GM23338 (cell line): ENCODE measurements at regions not wholly inside any gene's neighbourhood (a gene's known extent, or its start where the extent isn't known, plus 50 kb on each side); places are given as distances from the start of the nearest gene placed in this dataset.

ENCODE experiments used
- ATAC-seq: fragments of 200-7000 bp; cut with Tn5 transposase; 3 replicates; pipeline ENCODE4 v1.9.1; 2020
- DNase-seq: peaks from one replicate; pipeline ENCODE4 v3.0.0-alpha.2; 2015; ENCODE audit warnings: low spot score
- H2AFZ ChIP-seq: fragments of 200-600 bp; sonication (generic); 2 replicates; pipeline ENCODE4 v1.8.0; 2016; ENCODE audit warnings: antibody characterized with exemption, mild to moderate bottlenecking, moderate library complexity
- H3F3A ChIP-seq: fragments of 200-600 bp; sonication (generic); replicated peaks from 2 replicates; pipeline ENCODE4 v1.8.0; 2017; ENCODE audit warnings: antibody characterized with exemption, mixed run types, low read depth
- H3K27ac ChIP-seq: fragments of 200-600 bp; sonication (generic); 2 replicates; pipeline ENCODE4 v1.6.1; 2016; ENCODE audit warnings: low read depth
- H3K27me3 ChIP-seq: fragments of 200-600 bp; sonication (generic); 2 replicates; pipeline ENCODE4 v1.8.0; 2016; ENCODE audit warnings: mild to moderate bottlenecking, mixed run types, moderate library complexity; ENCODE audit not compliant: insufficient read depth
- H3K36me3 ChIP-seq: fragments of 200-600 bp; sonication (generic); 2 replicates; pipeline ENCODE4 v1.8.0; 2016; ENCODE audit warnings: mild to moderate bottlenecking; ENCODE audit not compliant: insufficient read depth
- H3K4me1 ChIP-seq: fragments of 200-600 bp; sonication (generic); 2 replicates; pipeline ENCODE4 v1.8.0; 2016; ENCODE audit warnings: mild to moderate bottlenecking, moderate library complexity; ENCODE audit not compliant: insufficient read depth
- H3K4me2 ChIP-seq: fragments of 200-600 bp; sonication (generic); 2 replicates; pipeline ENCODE4 v1.7.1; 2017; ENCODE audit warnings: mixed run types
- H3K4me3 ChIP-seq: fragments of 200-600 bp; sonication (generic); 2 replicates; pipeline ENCODE4 v1.6.1; 2016; ENCODE audit warnings: mixed run types
- H3K79me2 ChIP-seq: fragments of 200-600 bp; sonication (generic); replicated peaks from 2 replicates; pipeline ENCODE4 v1.8.0; 2017; ENCODE audit warnings: mild to moderate bottlenecking; ENCODE audit not compliant: insufficient read depth
- H3K9me2 ChIP-seq: fragments of 200-600 bp; sonication (generic); 2 replicates; pipeline ENCODE4 v1.8.0; 2017; ENCODE audit not compliant: insufficient read depth
- H4K20me1 ChIP-seq: fragments of 200-600 bp; sonication (generic); replicated peaks from 2 replicates; pipeline ENCODE4 v1.8.0; 2017; ENCODE audit warnings: mild to moderate bottlenecking; ENCODE audit not compliant: insufficient read depth
- H3K27ac Mint-ChIP-seq: 2 replicates; pipeline ENCODE4 v1.8.0; 2020; ENCODE audit warnings: inconsistent platforms, mild to moderate bottlenecking, moderate library complexity, mixed read lengths
- H3K27me3 Mint-ChIP-seq: 3 replicates; pipeline ENCODE4 v1.8.0; 2022; ENCODE audit warnings: low read depth, mild to moderate bottlenecking, moderate library complexity, mixed read lengths, inconsistent platforms; ENCODE audit not compliant: insufficient read depth, poor library complexity
- H3K36me3 Mint-ChIP-seq: 3 replicates; pipeline ENCODE4 v1.8.0; 2021; ENCODE audit warnings: low read depth, mild to moderate bottlenecking, inconsistent platforms, moderate library complexity, mixed read lengths
- H3K4me1 Mint-ChIP-seq: 3 replicates; pipeline ENCODE4 v1.8.0; 2020; ENCODE audit warnings: mild to moderate bottlenecking, inconsistent platforms, mixed read lengths
- H3K4me3 Mint-ChIP-seq: 3 replicates; pipeline ENCODE4 v1.8.0; 2021; ENCODE audit warnings: moderate library complexity, mild to moderate bottlenecking, inconsistent platforms, mixed read lengths
- H3K9me3 Mint-ChIP-seq: 3 replicates; pipeline ENCODE4 v1.8.0; 2020; ENCODE audit warnings: moderate library complexity, mild to moderate bottlenecking, inconsistent platforms, mixed read lengths
- EZH2phosphoT487 ChIP-seq: fragments of 200-600 bp; sonication (generic); IDR thresholded peaks from one replicate; pipeline ENCODE4 v1.8.1; 2018; ENCODE audit warnings: antibody characterized with exemption; ENCODE audit not compliant: unreplicated experiment
- JUNB ChIP-seq: IDR thresholded peaks from one replicate; pipeline ENCODE4 v1.6.1; 2016; ENCODE audit warnings: antibody characterized with exemption; ENCODE audit not compliant: unreplicated experiment
- NANOG ChIP-seq: IDR thresholded peaks from 2 replicates; pipeline ENCODE4 v1.6.1; 2016; ENCODE audit warnings: antibody characterized with exemption, borderline replicate concordance
- STAT1 ChIP-seq: IDR thresholded peaks from one replicate; pipeline ENCODE4 v1.6.1; 2016; ENCODE audit warnings: antibody characterized with exemption; ENCODE audit not compliant: unreplicated experiment
- ZNF114 ChIP-seq: fragments of 250-450 bp; sonication (Bioruptor Pico); IDR thresholded peaks from 2 replicates; pipeline ENCODE4 v1.5.0; 2020; ENCODE audit warnings: mild to moderate bottlenecking, moderate library complexity
- ZNF331 ChIP-seq: fragments of 250-450 bp; sonication (Bioruptor Pico); IDR thresholded peaks from 2 replicates; pipeline ENCODE4 v1.5.0; 2020; ENCODE audit warnings: low read depth, mild to moderate bottlenecking, moderate library complexity
- TF ChIP-seq, protein P1 (sequence below), 2 experiments: fragments of 200-600 bp in 1 of 2; sonication (generic) in 1 of 2; conservative IDR thresholded peaks; 2 replicates each; pipeline versions ENCODE4 v1.5.1 to v1.6.1; 2016 to 2017; ENCODE audit warnings: antibody characterized with exemption in 2 of 2, low read depth in 2 of 2, mild to moderate bottlenecking in 2 of 2, moderate library complexity in 1 of 2
- TF ChIP-seq, protein P2 (sequence below): fragments of 250-450 bp; sonication (Bioruptor Pico); IDR thresholded peaks from 2 replicates; pipeline ENCODE4 v1.5.0; 2020; ENCODE audit warnings: mild to moderate bottlenecking, moderate library complexity
- TF ChIP-seq, protein P3 (sequence below): IDR thresholded peaks from 2 replicates; pipeline ENCODE4 v1.6.1; 2016; ENCODE audit warnings: antibody characterized with exemption
- TF ChIP-seq, protein P4 (sequence below): IDR thresholded peaks from one replicate; pipeline ENCODE4 v1.6.1; 2018; ENCODE audit warnings: antibody characterized with exemption; ENCODE audit not compliant: unreplicated experiment

DNA sequence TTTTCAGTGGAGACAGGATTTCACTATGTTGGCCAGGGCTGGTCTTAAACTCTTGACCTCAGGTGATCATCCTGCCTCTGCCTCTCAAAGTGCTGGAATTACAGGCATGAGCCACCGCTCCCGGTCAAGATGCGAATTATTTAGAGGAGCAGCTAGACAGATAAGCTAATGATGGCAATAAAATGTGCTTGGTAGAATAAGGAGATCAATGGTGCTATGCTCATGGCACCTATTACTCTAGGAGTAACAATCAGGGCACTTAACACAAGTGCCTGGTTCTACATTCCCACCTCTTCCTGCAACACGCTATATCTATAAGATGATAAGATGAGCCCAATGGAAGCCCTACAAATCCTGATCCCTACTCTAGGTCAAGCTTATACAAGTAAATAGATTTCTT lies 61.4 kb upstream of the LOC128125822 start:
- ATAC-seq: no peak
- Mint-ChIP-seq H3K4me1 (no peaks in the 10 kb centered on the region; the same call in 2 of the 3 replicates), H3K9me3 (peaks cover 3% of the 10 kb centered on the region; the same call in 1 of the 3 replicates), H3K4me3 (no peak overlapping the region), H3K27ac (no peak overlapping the region), H3K36me3 (no peaks in the 10 kb centered on the region), H3K27me3 (peaks cover 1% of the 10 kb centered on the region)
- no peak for TF ChIP-seq STAT1
- TF ChIP-seq, protein P1, sequence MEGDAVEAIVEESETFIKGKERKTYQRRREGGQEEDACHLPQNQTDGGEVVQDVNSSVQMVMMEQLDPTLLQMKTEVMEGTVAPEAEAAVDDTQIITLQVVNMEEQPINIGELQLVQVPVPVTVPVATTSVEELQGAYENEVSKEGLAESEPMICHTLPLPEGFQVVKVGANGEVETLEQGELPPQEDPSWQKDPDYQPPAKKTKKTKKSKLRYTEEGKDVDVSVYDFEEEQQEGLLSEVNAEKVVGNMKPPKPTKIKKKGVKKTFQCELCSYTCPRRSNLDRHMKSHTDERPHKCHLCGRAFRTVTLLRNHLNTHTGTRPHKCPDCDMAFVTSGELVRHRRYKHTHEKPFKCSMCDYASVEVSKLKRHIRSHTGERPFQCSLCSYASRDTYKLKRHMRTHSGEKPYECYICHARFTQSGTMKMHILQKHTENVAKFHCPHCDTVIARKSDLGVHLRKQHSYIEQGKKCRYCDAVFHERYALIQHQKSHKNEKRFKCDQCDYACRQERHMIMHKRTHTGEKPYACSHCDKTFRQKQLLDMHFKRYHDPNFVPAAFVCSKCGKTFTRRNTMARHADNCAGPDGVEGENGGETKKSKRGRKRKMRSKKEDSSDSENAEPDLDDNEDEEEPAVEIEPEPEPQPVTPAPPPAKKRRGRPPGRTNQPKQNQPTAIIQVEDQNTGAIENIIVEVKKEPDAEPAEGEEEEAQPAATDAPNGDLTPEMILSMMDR (conservative IDR thresholded peaks at IDR 0.05; ENCODE audit: low read depth in 2 of 2): no peak
- no peak for TF ChIP-seq JUNB
- no peak for TF ChIP-seq EZH2phosphoT487
- TF ChIP-seq, protein P2, sequence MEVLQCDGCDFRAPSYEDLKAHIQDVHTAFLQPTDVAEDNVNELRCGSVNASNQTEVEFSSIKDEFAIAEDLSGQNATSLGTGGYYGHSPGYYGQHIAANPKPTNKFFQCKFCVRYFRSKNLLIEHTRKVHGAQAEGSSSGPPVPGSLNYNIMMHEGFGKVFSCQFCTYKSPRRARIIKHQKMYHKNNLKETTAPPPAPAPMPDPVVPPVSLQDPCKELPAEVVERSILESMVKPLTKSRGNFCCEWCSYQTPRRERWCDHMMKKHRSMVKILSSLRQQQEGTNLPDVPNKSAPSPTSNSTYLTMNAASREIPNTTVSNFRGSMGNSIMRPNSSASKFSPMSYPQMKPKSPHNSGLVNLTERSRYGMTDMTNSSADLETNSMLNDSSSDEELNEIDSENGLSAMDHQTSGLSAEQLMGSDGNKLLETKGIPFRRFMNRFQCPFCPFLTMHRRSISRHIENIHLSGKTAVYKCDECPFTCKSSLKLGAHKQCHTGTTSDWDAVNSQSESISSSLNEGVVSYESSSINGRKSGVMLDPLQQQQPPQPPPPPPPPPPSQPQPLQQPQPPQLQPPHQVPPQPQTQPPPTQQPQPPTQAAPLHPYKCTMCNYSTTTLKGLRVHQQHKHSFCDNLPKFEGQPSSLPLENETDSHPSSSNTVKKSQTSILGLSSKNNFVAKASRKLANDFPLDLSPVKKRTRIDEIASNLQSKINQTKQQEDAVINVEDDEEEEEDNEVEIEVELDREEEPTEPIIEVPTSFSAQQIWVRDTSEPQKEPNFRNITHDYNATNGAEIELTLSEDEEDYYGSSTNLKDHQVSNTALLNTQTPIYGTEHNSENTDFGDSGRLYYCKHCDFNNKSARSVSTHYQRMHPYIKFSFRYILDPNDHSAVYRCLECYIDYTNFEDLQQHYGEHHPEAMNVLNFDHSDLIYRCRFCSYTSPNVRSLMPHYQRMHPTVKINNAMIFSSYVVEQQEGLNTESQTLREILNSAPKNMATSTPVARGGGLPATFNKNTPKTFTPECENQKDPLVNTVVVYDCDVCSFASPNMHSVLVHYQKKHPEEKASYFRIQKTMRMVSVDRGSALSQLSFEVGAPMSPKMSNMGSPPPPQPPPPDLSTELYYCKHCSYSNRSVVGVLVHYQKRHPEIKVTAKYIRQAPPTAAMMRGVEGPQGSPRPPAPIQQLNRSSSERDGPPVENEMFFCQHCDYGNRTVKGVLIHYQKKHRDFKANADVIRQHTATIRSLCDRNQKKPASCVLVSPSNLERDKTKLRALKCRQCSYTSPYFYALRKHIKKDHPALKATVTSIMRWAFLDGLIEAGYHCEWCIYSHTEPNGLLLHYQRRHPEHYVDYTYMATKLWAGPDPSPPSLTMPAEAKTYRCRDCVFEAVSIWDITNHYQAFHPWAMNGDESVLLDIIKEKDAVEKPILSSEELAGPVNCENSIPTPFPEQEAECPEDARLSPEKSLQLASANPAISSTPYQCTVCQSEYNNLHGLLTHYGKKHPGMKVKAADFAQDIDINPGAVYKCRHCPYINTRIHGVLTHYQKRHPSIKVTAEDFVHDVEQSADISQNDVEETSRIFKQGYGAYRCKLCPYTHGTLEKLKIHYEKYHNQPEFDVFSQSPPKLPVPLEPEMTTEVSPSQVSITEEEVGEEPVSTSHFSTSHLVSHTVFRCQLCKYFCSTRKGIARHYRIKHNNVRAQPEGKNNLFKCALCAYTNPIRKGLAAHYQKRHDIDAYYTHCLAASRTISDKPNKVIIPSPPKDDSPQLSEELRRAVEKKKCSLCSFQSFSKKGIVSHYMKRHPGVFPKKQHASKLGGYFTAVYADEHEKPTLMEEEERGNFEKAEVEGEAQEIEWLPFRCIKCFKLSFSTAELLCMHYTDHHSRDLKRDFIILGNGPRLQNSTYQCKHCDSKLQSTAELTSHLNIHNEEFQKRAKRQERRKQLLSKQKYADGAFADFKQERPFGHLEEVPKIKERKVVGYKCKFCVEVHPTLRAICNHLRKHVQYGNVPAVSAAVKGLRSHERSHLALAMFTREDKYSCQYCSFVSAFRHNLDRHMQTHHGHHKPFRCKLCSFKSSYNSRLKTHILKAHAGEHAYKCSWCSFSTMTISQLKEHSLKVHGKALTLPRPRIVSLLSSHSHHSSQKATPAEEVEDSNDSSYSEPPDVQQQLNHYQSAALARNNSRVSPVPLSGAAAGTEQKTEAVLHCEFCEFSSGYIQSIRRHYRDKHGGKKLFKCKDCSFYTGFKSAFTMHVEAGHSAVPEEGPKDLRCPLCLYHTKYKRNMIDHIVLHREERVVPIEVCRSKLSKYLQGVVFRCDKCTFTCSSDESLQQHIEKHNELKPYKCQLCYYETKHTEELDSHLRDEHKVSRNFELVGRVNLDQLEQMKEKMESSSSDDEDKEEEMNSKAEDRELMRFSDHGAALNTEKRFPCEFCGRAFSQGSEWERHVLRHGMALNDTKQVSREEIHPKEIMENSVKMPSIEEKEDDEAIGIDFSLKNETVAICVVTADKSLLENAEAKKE (CRISPR knock-in tag): no peak
- TF ChIP-seq, protein P3, sequence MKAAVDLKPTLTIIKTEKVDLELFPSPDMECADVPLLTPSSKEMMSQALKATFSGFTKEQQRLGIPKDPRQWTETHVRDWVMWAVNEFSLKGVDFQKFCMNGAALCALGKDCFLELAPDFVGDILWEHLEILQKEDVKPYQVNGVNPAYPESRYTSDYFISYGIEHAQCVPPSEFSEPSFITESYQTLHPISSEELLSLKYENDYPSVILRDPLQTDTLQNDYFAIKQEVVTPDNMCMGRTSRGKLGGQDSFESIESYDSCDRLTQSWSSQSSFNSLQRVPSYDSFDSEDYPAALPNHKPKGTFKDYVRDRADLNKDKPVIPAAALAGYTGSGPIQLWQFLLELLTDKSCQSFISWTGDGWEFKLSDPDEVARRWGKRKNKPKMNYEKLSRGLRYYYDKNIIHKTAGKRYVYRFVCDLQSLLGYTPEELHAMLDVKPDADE: no peak
- no peak for TF ChIP-seq NANOG
- TF ChIP-seq ZNF331: no peak
- TF ChIP-seq, protein P4, sequence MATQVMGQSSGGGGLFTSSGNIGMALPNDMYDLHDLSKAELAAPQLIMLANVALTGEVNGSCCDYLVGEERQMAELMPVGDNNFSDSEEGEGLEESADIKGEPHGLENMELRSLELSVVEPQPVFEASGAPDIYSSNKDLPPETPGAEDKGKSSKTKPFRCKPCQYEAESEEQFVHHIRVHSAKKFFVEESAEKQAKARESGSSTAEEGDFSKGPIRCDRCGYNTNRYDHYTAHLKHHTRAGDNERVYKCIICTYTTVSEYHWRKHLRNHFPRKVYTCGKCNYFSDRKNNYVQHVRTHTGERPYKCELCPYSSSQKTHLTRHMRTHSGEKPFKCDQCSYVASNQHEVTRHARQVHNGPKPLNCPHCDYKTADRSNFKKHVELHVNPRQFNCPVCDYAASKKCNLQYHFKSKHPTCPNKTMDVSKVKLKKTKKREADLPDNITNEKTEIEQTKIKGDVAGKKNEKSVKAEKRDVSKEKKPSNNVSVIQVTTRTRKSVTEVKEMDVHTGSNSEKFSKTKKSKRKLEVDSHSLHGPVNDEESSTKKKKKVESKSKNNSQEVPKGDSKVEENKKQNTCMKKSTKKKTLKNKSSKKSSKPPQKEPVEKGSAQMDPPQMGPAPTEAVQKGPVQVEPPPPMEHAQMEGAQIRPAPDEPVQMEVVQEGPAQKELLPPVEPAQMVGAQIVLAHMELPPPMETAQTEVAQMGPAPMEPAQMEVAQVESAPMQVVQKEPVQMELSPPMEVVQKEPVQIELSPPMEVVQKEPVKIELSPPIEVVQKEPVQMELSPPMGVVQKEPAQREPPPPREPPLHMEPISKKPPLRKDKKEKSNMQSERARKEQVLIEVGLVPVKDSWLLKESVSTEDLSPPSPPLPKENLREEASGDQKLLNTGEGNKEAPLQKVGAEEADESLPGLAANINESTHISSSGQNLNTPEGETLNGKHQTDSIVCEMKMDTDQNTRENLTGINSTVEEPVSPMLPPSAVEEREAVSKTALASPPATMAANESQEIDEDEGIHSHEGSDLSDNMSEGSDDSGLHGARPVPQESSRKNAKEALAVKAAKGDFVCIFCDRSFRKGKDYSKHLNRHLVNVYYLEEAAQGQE: no peak
- TF ChIP-seq ZNF114: no peak
- Histone ChIP-seq H3K4me3 (no peak overlapping the region), H3K4me2 (no peak overlapping the region), H3K27ac (no peak overlapping the region), H4K20me1 (no peaks in the 10 kb centered on the region), H3K36me3 (no peaks in the 10 kb centered on the region), H3K9me2 (no peaks in the 10 kb centered on the region), H2AFZ (no peak overlapping the region), H3K4me1 (no peaks in the 10 kb centered on the region), H3K79me2 (no peaks in the 10 kb centered on the region), H3F3A (no peaks in the 10 kb centered on the region), H3K27me3 (no peaks in the 10 kb centered on the region)
- no peak for DNase-seq
